ENCODE measurements at regions not wholly inside any gene's neighbourhood (a gene's known extent, or its start where the extent isn't known, plus 50 kb on each side); places are given as distances from the start of the nearest gene placed in this dataset.

DNA sequence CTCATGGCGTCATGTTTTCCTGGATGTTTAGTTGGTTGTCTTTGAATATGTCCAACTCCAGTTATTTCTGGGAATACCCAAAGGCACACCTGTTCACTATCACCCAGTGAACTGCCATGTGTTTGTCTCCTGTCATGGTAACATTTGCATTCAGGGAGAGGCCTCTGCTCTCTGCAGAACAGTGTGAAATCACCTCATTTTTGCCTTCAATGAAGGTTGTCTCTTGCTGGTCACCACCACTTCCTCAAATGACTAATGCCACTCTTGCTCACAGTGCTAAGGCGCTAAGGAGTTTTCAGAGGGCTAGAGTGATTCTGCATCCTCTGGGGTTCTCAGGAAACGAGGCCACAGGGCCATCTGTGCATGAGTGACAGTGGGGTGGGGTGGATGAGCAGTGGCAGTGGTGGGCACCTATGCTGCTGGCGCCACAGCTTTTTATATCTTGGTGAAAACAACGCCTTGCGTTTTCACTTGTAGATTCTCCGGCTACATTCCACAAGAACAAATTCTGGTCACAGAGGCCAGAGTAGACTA lies 60.0 kb upstream of the ATP5PO start:
- Histone ChIP-seq H3K36me3 (no peaks in the 10 kb centered on the region), H3K4me1 (ENCODE audit: insufficient read depth) (no peaks in the 10 kb centered on the region), H3K9me3 (no peaks in the 10 kb centered on the region), H3K27ac (no peak overlapping the region), H3K4me3 (no peak overlapping the region), H3K27me3 (no peaks in the 10 kb centered on the region)
- intact Hi-C loops (cut with DNase I): no loop called here
- TF ChIP-seq POLR2A (IDR thresholded peaks at IDR 0.05) (no peak), EP300 (IDR thresholded peaks at IDR 0.05) (no peak), CTCF (IDR thresholded peaks at IDR 0.05) (no peak)
- no peak for DNase-seq
- 76 to 82% (median 77%) methylated on average over 7 of the region's 7 CpGs for WGBS, 3 donors

DNA sequence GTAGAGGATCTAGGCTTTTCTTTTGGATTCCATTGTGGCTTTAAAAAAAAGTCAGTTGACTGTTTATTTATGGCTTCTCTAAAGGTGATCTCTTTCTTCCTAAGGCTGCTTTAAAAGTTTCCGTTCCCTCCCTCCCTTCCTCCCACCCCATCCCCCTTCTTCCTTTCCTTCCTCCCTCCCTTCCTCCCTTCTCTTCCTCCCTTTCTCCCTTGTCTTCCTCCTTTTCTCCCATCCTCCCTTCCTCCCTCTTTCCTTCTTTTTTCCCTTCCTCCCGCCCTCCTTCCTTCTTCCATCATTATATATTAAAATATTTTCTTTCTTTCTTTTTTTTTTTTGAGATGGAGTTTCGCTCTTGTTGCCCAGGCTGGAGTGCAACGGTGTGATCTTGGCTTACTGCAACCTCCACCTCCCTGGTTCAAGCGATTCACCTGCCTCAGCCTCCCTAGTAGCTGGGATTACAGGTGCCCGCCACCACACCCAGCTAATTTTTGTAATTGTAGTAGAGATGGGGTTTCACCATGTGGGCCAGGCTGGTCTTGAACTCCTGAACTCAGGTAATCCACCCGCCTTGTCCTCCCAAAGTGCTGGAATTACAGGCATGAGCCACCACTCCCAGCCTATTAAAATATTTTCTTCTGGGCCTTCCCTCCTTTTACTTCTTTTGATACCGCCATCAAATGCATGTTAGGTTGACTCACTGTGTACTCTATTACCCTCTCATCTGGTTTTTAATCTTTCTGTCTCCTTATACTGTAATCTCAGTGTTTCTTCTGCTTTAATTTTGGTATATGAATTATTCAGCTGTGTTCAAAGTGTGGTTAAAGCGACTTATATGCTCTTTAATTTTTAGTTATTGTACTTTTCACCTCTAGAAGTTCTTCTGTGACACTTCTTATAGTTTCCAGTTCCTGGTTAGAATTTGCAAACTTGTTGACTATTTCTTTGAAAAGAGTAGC lies 59.2 kb upstream of the ATP5PO start:
- no peaks in the 10 kb centered on the region for H3K27me3 ChIP-seq
- no peaks in the 10 kb centered on the region for H3K36me3 ChIP-seq
- H3K4me3 ChIP-seq: no peak overlapping the region
- H3K9me3 ChIP-seq: no peaks in the 10 kb centered on the region
- intact Hi-C loops (cut with DNase I): no loop called here
- no peaks in the 10 kb centered on the region for H3K4me1 ChIP-seq (ENCODE audit: insufficient read depth)
- DNase-seq: no peak
- H3K27ac ChIP-seq: no peak overlapping the region
- 94 to 97% (median 94%) methylated on average over 9 of the region's 9 CpGs for WGBS, 3 donors
- no peak for TF ChIP-seq CTCF (IDR thresholded peaks at IDR 0.05)
- no peak for TF ChIP-seq POLR2A (IDR thresholded peaks at IDR 0.05)
- TF ChIP-seq EP300 (IDR thresholded peaks at IDR 0.05): no peak

- Histone ChIP-seq H3K27ac (no peak overlapping the region), H3K36me3 (no peaks in the 10 kb centered on the region), H3K9me3 (no peaks in the 10 kb centered on the region), H3K4me1 (ENCODE audit: insufficient read depth) (no peaks in the 10 kb centered on the region), H3K27me3 (no peaks in the 10 kb centered on the region), H3K4me3 (no peak overlapping the region)
- WGBS, 3 donors: 46 to 56% (median 51%) methylated on average over 5 of the region's 5 CpGs
- no peak for DNase-seq
- intact Hi-C loops (cut with DNase I): no loop called here
- no peak for TF ChIP-seq CTCF (IDR thresholded peaks at IDR 0.05)
- no peak for TF ChIP-seq POLR2A (IDR thresholded peaks at IDR 0.05)
- no peak for TF ChIP-seq EP300 (IDR thresholded peaks at IDR 0.05)
Measured at GRCh38 chr21:33973268-33973667, 57.7 kb upstream of the ATP5PO start.

DNA sequence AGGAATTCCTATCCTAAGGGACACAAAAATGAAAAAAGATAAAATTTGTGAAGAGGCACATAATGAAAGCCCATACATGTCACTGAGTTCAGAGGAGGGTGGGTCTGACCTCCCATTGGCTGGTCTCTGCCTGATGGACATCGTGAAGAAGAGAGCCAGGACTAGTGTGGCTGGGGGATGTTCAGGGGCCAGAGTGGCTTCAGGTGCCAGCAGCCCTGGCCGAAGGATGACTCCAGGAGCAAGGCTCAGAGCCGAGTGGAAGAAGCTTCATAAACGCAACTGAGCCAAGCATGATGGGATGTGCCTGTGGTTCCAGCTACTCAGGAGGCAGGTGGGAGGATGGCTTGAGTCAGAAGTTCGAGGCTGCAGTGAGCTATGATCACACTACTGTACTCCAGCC lies 56.9 kb upstream of the ATP5PO start:
- no peak for DNase-seq
- TF ChIP-seq POLR2A (IDR thresholded peaks at IDR 0.05) (no peak), EP300 (IDR thresholded peaks at IDR 0.05) (no peak), CTCF (IDR thresholded peaks at IDR 0.05) (no peak)
- Histone ChIP-seq H3K27me3 (no peaks in the 10 kb centered on the region), H3K36me3 (no peaks in the 10 kb centered on the region), H3K4me3 (no peak overlapping the region), H3K9me3 (no peaks in the 10 kb centered on the region), H3K4me1 (ENCODE audit: insufficient read depth) (peaks cover 2% of the 10 kb centered on the region), H3K27ac (no peak overlapping the region)
- WGBS, 3 donors: 83 to 86% (median 85%) methylated on average over 5 of the region's 5 CpGs
- intact Hi-C loops (cut with DNase I): no loop called here
